Parathyroid adenoma (tissue), 2 donors: ENCODE measurements at regions not wholly inside any gene's neighbourhood (a gene's known extent, or its start where the extent isn't known, plus 50 kb on each side); places are given as distances from the start of the nearest gene placed in this dataset.

Experiments
- H2AFZ ChIP-seq: fragments of 300-600 bp; sonication (generic); one replicate; pipeline ENCODE4 v1.7.0; 2017; ENCODE audit warnings: antibody characterized with exemption, mild to moderate bottlenecking
- H3K27ac ChIP-seq: fragments of 300-600 bp; sonication (generic); one replicate; pipeline ENCODE4 v1.7.0; 2017
- H3K27me3 ChIP-seq: fragments of 300-600 bp; sonication (generic); one replicate; pipeline ENCODE4 v1.7.0; 2017; ENCODE audit warnings: low read length; ENCODE audit not compliant: control insufficient read depth, insufficient read depth
- H3K36me3 ChIP-seq: fragments of 300-600 bp; sonication (generic); one replicate; pipeline ENCODE4 v1.7.0; 2017; ENCODE audit warnings: low read length; ENCODE audit not compliant: control insufficient read depth, insufficient read depth
- H3K4me1 ChIP-seq: fragments of 300-600 bp; sonication (generic); one replicate; pipeline ENCODE4 v1.7.0; 2017; ENCODE audit warnings: control low read depth
- H3K4me2 ChIP-seq: fragments of 300-600 bp; sonication (generic); one replicate; pipeline ENCODE4 v1.7.0; 2017; ENCODE audit warnings: low read length
- H3K4me3 ChIP-seq: fragments of 300-600 bp; sonication (generic); one replicate; pipeline ENCODE4 v1.7.0; 2017; ENCODE audit warnings: low read depth, low read length
- H3K79me2 ChIP-seq: fragments of 300-600 bp; sonication (generic); one replicate; pipeline ENCODE4 v1.7.0; 2017; ENCODE audit warnings: control low read depth
- H3K9ac ChIP-seq: fragments of 300-600 bp; sonication (generic); one replicate; pipeline ENCODE4 v1.7.0; 2017; ENCODE audit warnings: mild to moderate bottlenecking
- H3K9me3 ChIP-seq: fragments of 300-600 bp; sonication (generic); one replicate; pipeline ENCODE4 v1.7.0; 2017; ENCODE audit warnings: low read length; ENCODE audit not compliant: control insufficient read depth
- CTCF ChIP-seq: fragments of 300-600 bp; sonication (generic); IDR thresholded peaks from one replicate; pipeline ENCODE4 v1.7.0; 2017; ENCODE audit warnings: antibody characterized with exemption, mild to moderate bottlenecking
- donor health status: primary hyperparathyroidism.

DNA sequence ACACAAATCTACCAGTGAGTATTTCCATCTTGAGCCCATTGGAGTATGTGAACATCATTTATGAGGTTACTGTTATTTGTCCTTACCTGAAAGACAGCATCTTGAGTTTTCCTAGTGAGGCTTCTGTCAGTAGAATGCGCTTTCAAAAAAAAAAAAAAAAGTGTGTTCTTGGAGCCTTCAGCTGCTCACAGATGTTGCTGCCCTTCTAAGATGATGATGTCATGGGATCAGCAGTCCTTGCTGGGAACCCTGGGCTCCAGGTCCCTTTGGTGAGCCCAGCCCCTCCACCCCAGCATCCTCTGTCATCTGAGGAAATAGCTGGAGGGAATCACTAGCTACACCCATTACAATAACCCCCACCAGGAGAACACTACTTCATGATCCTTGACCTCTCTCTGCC is 83.3 kb downstream of the ATPSCKMT start:
- no peaks in the 10 kb centered on the region for H3K4me1 ChIP-seq
- H3K27me3 ChIP-seq, result no peaks in the 10 kb centered on the region
- H3K79me2 ChIP-seq, result no peaks in the 10 kb centered on the region
- no peak overlapping the region for H3K4me3 ChIP-seq
- H3K36me3 ChIP-seq, result no peaks in the 10 kb centered on the region
- no peak overlapping the region for H3K27ac ChIP-seq
- H3K9ac ChIP-seq, result no peak overlapping the region
- no peak for TF ChIP-seq CTCF
- no peak overlapping the region for H2AFZ ChIP-seq
- H3K9me3 ChIP-seq, result no peaks in the 10 kb centered on the region
- no peak overlapping the region for H3K4me2 ChIP-seq

DNA sequence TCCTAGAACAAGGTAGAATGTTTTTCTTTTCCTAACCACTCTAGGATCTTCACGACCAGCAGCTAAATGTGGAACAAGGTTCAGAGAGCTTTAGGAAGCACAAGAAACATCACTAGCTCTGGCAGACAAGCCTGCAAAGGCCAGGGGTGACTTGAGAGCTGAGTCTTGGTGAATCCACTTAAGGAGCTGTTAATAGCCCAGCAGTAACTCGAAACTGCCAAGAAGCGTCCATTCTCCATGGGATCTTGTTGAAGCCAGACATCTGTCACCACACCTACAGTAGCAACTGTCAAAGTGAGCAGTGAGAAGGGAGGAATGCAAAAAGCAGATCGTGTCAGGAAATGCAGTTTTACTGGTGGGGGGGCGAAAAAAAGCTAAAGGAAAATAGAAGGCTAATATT is 87.2 kb downstream of the ATPSCKMT start:
- Histone ChIP-seq H3K27me3 (no peaks in the 10 kb centered on the region), H3K79me2 (no peaks in the 10 kb centered on the region), H2AFZ (no peak overlapping the region), H3K4me1 (no peaks in the 10 kb centered on the region), H3K4me2 (no peak overlapping the region), H3K9ac (no peak overlapping the region), H3K36me3 (no peaks in the 10 kb centered on the region), H3K9me3 (no peaks in the 10 kb centered on the region), H3K4me3 (no peak overlapping the region), H3K27ac (no peak overlapping the region)
- TF ChIP-seq CTCF, result no peak

GRCh38 chr5:10161778-10162177 is 87.9 kb downstream of the ATPSCKMT start:
- Histone ChIP-seq H3K79me2 (no peaks in the 10 kb centered on the region), H3K27ac (no peak overlapping the region), H2AFZ (no peak overlapping the region), H3K4me1 (no peaks in the 10 kb centered on the region), H3K9me3 (no peaks in the 10 kb centered on the region), H3K27me3 (no peaks in the 10 kb centered on the region), H3K36me3 (no peaks in the 10 kb centered on the region), H3K4me3 (no peak overlapping the region), H3K4me2 (no peak overlapping the region), H3K9ac (no peak overlapping the region)
- no peak for TF ChIP-seq CTCF

GRCh38 chr5:10160241-10160640 is 89.4 kb downstream of the ATPSCKMT start:
- H3K4me2 ChIP-seq, result no peak overlapping the region
- H3K79me2 ChIP-seq, result no peaks in the 10 kb centered on the region
- no peaks in the 10 kb centered on the region for H3K36me3 ChIP-seq
- H3K4me1 ChIP-seq, result no peaks in the 10 kb centered on the region
- no peak overlapping the region for H2AFZ ChIP-seq
- no peak overlapping the region for H3K27ac ChIP-seq
- H3K9me3 ChIP-seq, result no peaks in the 10 kb centered on the region
- no peak for TF ChIP-seq CTCF
- H3K27me3 ChIP-seq, result no peaks in the 10 kb centered on the region
- no peak overlapping the region for H3K4me3 ChIP-seq
- no peak overlapping the region for H3K9ac ChIP-seq

DNA sequence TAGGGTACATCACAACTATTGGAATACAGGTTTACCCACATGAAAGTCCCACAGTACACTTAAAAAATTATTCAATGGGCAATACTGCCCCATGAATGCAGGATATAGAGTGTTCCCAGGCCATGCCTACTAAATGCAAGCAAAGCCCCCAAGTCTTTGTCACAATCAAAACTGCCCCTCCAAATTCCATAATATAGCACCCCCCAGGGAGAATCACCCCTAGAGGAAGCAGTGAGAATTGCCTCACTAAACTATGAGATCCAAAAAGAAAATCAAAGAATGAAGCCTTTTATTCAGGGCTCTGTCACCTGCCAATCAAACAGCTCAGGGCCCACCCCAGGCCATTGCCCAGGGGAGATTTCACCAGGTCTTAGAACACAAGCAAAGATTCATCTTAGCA is 90.8 kb downstream of the ATPSCKMT start:
- H3K9ac ChIP-seq, result no peak overlapping the region
- H3K36me3 ChIP-seq, result no peaks in the 10 kb centered on the region
- TF ChIP-seq CTCF, result no peak
- H2AFZ ChIP-seq, result no peak overlapping the region
- H3K79me2 ChIP-seq, result no peaks in the 10 kb centered on the region
- no peak overlapping the region for H3K4me2 ChIP-seq
- H3K27ac ChIP-seq, result no peak overlapping the region
- H3K4me3 ChIP-seq, result no peak overlapping the region
- no peaks in the 10 kb centered on the region for H3K4me1 ChIP-seq
- no peaks in the 10 kb centered on the region for H3K9me3 ChIP-seq
- no peaks in the 10 kb centered on the region for H3K27me3 ChIP-seq
